Neural cell (in vitro differentiated cells): ENCODE measurements at regions not wholly inside any gene's neighbourhood (a gene's known extent, or its start where the extent isn't known, plus 50 kb on each side); places are given as distances from the start of the nearest gene placed in this dataset.

Experiments
- H2AFZ ChIP-seq: fragments of 200-600, 300-800 bp; sonication (generic), shearing (Covaris generic); 2 replicates; pipeline ENCODE4 v1.6.0; 2014; ENCODE audit warnings: low read depth, mild to moderate bottlenecking, antibody characterized with exemption, low read length, moderate library complexity
- H3F3A ChIP-seq: fragments of 200-600 bp; shearing (Covaris generic); 2 replicates; pipeline ENCODE4 v1.6.1; 2016; ENCODE audit warnings: mild to moderate bottlenecking, moderate library complexity, mixed read lengths, antibody characterized with exemption, low read length; ENCODE audit not compliant: insufficient read depth, poor library complexity, severe bottlenecking
- H3K27ac ChIP-seq: fragments of 200-600, 300-800 bp; sonication (generic), shearing (Covaris generic); 2 replicates; pipeline ENCODE4 v1.5.1; 2014; ENCODE audit warnings: mild to moderate bottlenecking, low read length, moderate library complexity
- H3K27me3 ChIP-seq: fragments of 300-800, 200-600 bp; sonication (generic), shearing (Covaris generic); 2 replicates; pipeline ENCODE4 v1.6.0; 2014; ENCODE audit warnings: mild to moderate bottlenecking, low read depth, low read length, moderate library complexity; ENCODE audit not compliant: insufficient read depth
- H3K36me3 ChIP-seq: fragments of 300-800, 200-600 bp; sonication (generic), shearing (Covaris generic); 2 replicates; pipeline ENCODE4 v1.5.1; 2014; ENCODE audit warnings: mild to moderate bottlenecking, antibody characterized with exemption, low read length, moderate library complexity; ENCODE audit not compliant: insufficient read depth
- H3K4me2 ChIP-seq: fragments of 300-800, 200-600 bp; sonication (generic), shearing (Covaris generic); 2 replicates; pipeline ENCODE4 v1.6.0; 2014; ENCODE audit warnings: mild to moderate bottlenecking, low read length
- H3K4me3 ChIP-seq: fragments of 300-800, 200-600 bp; sonication (generic), shearing (Covaris generic); 2 replicates; pipeline ENCODE4 v1.5.1; 2014; ENCODE audit warnings: mild to moderate bottlenecking, low read length, moderate library complexity
- H3K79me2 ChIP-seq: fragments of 200-600 bp; shearing (Covaris generic); replicated peaks from 2 replicates; pipeline ENCODE4 v1.6.0; 2014; ENCODE audit warnings: mild to moderate bottlenecking, low read length, moderate library complexity; ENCODE audit not compliant: insufficient read depth
- H3K9ac ChIP-seq: fragments of 300-800, 200-600 bp; sonication (generic), shearing (Covaris generic); 2 replicates; pipeline ENCODE4 v1.6.1; 2016; ENCODE audit warnings: mild to moderate bottlenecking, low read length, mixed read lengths
- H3K9me2 ChIP-seq: fragments of 200-600 bp; shearing (Covaris generic); 2 replicates; pipeline ENCODE4 v1.6.1; 2016; ENCODE audit warnings: mild to moderate bottlenecking, low read length, mixed read lengths; ENCODE audit not compliant: insufficient read depth
- H3K9me3 ChIP-seq: fragments of 200-600, 300-800 bp; sonication (generic), shearing (Covaris generic); 2 replicates; pipeline ENCODE4 v1.6.1; 2016; ENCODE audit warnings: mild to moderate bottlenecking, mixed run types, low read length, moderate library complexity, mixed read lengths
- H4K20me1 ChIP-seq: fragments of 200-600 bp; shearing (Covaris generic); 2 replicates; pipeline ENCODE4 v1.6.1; 2016; ENCODE audit warnings: mild to moderate bottlenecking, mixed run types; ENCODE audit not compliant: insufficient read depth
- EP300 ChIP-seq: fragments of 450-650 bp; conservative IDR thresholded peaks from 2 replicates; pipeline ENCODE4 v1.6.1; 2014; ENCODE audit warnings: antibody characterized with exemption, mild to moderate bottlenecking, moderate library complexity; ENCODE audit not compliant: poor library complexity, severe bottlenecking
- EZH2 ChIP-seq: fragments of 200-600, 300-800 bp; shearing (Covaris generic), sonication (generic); IDR thresholded peaks from 2 replicates; pipeline ENCODE4 v1.6.1; 2014; ENCODE audit warnings: antibody characterized with exemption, low read length, borderline replicate concordance, mild to moderate bottlenecking; ENCODE audit not compliant: insufficient read depth, poor library complexity, severe bottlenecking
- MXI1 ChIP-seq: fragments of 450-650 bp; conservative IDR thresholded peaks from 2 replicates; pipeline ENCODE4 v1.6.1; 2014; ENCODE audit warnings: antibody characterized with exemption, mild to moderate bottlenecking; ENCODE audit not compliant: poor library complexity, severe bottlenecking
- POLR2AphosphoS5 ChIP-seq: IDR thresholded peaks from 2 replicates; pipeline ENCODE4 v1.6.1; 2012
- RAD21 ChIP-seq: fragments of 450-650 bp; conservative IDR thresholded peaks from 2 replicates; pipeline ENCODE4 v1.6.1; 2014; ENCODE audit warnings: antibody characterized with exemption, mild to moderate bottlenecking, moderate library complexity
- REST ChIP-seq: IDR thresholded peaks from 2 replicates; pipeline ENCODE4 v1.6.1; 2012; ENCODE audit warnings: borderline replicate concordance
- SMC3 ChIP-seq: fragments of 450-650 bp; conservative IDR thresholded peaks from 2 replicates; pipeline ENCODE4 v1.6.1; 2014; ENCODE audit warnings: antibody characterized with exemption, mild to moderate bottlenecking, moderate library complexity; ENCODE audit not compliant: poor library complexity
- TAF1 ChIP-seq: IDR thresholded peaks from 2 replicates; pipeline ENCODE4 v1.6.1; 2012; ENCODE audit warnings: low read depth
- TF ChIP-seq, protein P1 (sequence below): fragments of 450-650 bp; IDR thresholded peaks from 2 replicates; pipeline ENCODE4 v1.5.1; 2014; ENCODE audit warnings: antibody characterized with exemption, mild to moderate bottlenecking, moderate library complexity; ENCODE audit not compliant: poor library complexity, severe bottlenecking

GRCh38 chr1:37244815-37245214, 210.5 kb upstream of the GRIK3 start:
- Histone ChIP-seq H3K79me2 (no peaks in the 10 kb centered on the region), H3K27me3 (no peaks in the 10 kb centered on the region), H3K9ac (no peak overlapping the region), H3K27ac (no peak overlapping the region), H3K4me3 (no peak overlapping the region), H3K9me3 (no peaks in the 10 kb centered on the region), H3K4me2 (no peak overlapping the region), H3K9me2 (no peaks in the 10 kb centered on the region), H3F3A (no peaks in the 10 kb centered on the region), H2AFZ (no peak overlapping the region), H4K20me1 (no peaks in the 10 kb centered on the region), H3K36me3 (no peaks in the 10 kb centered on the region)
- TF ChIP-seq REST (no peak), POLR2AphosphoS5 (no peak), RAD21 (no peak), SMC3 (no peak), TAF1 (no peak), EZH2 (no peak), EP300 (no peak)
- TF ChIP-seq, protein P1, sequence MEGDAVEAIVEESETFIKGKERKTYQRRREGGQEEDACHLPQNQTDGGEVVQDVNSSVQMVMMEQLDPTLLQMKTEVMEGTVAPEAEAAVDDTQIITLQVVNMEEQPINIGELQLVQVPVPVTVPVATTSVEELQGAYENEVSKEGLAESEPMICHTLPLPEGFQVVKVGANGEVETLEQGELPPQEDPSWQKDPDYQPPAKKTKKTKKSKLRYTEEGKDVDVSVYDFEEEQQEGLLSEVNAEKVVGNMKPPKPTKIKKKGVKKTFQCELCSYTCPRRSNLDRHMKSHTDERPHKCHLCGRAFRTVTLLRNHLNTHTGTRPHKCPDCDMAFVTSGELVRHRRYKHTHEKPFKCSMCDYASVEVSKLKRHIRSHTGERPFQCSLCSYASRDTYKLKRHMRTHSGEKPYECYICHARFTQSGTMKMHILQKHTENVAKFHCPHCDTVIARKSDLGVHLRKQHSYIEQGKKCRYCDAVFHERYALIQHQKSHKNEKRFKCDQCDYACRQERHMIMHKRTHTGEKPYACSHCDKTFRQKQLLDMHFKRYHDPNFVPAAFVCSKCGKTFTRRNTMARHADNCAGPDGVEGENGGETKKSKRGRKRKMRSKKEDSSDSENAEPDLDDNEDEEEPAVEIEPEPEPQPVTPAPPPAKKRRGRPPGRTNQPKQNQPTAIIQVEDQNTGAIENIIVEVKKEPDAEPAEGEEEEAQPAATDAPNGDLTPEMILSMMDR: no peak

DNA sequence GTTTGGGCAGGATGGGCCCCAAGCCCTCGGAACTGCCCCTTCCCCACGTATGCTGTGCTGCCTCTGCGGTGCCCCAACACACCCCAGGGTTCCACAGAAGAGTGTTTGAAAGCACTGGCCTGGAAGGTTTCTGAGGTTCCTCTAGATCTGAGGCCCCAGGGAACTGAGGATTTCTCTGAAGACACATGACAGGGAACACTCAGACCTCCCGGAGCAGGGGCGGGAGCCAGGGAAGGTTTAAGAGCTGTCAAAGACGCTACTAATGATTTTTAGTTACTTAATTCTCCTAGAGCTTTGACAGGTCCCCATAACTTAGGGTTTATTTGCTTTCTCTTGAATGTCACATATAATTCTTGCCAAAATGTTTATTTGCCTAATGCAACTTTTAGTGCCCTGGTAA, 212.3 kb upstream of the GRIK3 start:
- Histone ChIP-seq H3F3A (no peaks in the 10 kb centered on the region), H3K4me2 (no peak overlapping the region), H3K4me3 (no peak overlapping the region), H3K36me3 (no peaks in the 10 kb centered on the region), H3K9ac (no peak overlapping the region), H3K27ac (no peak overlapping the region), H3K79me2 (no peaks in the 10 kb centered on the region), H3K9me2 (no peaks in the 10 kb centered on the region), H2AFZ (no peak overlapping the region), H3K9me3 (no peaks in the 10 kb centered on the region), H3K27me3 (no peaks in the 10 kb centered on the region), H4K20me1 (no peaks in the 10 kb centered on the region)
- TF ChIP-seq TAF1: no peak
- TF ChIP-seq, protein P1: no peak
- no peak for TF ChIP-seq EZH2
- no peak for TF ChIP-seq MXI1
- TF ChIP-seq EP300: no peak
- TF ChIP-seq POLR2AphosphoS5: no peak
- TF ChIP-seq REST: no peak
- no peak for TF ChIP-seq RAD21
- no peak for TF ChIP-seq SMC3
